H4 (cell line): ENCODE measurements at regions not wholly inside any gene's neighbourhood (a gene's known extent, or its start where the extent isn't known, plus 50 kb on each side); places are given as distances from the start of the nearest gene placed in this dataset.

Experiments used
- DNase-seq: peaks from one replicate; pipeline ENCODE4 v3.0.0-alpha.2; 2015; ENCODE audit warnings: low spot score

GRCh38 chr1:55932402-55932801, 647.0 kb downstream of the PLPP3 start:
- no peak for DNase-seq

GRCh38 chr1:55931081-55931940, 648.1 kb downstream of the PLPP3 start:
- DNase-seq: no peak

- no peak for DNase-seq
These were observed 649.7 kb downstream of the PLPP3 start for GRCh38 chr1:55929652-55930051.

- DNase-seq: no peak
These were observed 650.8 kb downstream of the PLPP3 start for GRCh38 chr1:55928576-55928975.

- no peak for DNase-seq
These were observed 651.6 kb downstream of the PLPP3 start for GRCh38 chr1:55927702-55928290.

GRCh38 chr1:55926906-55927471, 652.4 kb downstream of the PLPP3 start:
- DNase-seq: no peak

GRCh38 chr1:55916907-55917306, 662.5 kb downstream of the PLPP3 start:
- DNase-seq: no peak

- no peak for DNase-seq
These were observed 662.9 kb downstream of the PLPP3 start for GRCh38 chr1:55916481-55916880.

GRCh38 chr1:55913565-55913964, 665.8 kb downstream of the PLPP3 start:
- DNase-seq: no peak

- DNase-seq: no peak
These were observed 666.9 kb downstream of the PLPP3 start for GRCh38 chr1:55912438-55912837.

GRCh38 chr1:55904541-55904940, 674.8 kb downstream of the PLPP3 start:
- DNase-seq: no peak

GRCh38 chr1:55898181-55898580, 681.2 kb downstream of the PLPP3 start:
- peak; percentile 16 for DNase-seq

- DNase-seq: no peak
These were observed 681.0 kb upstream of the USP24 start for GRCh38 chr1:55896210-55896609.

GRCh38 chr1:55894521-55894920, 679.4 kb upstream of the USP24 start:
- no peak for DNase-seq

GRCh38 chr1:55893155-55893554, 678.0 kb upstream of the USP24 start:
- peak; percentile 67 for DNase-seq

GRCh38 chr1:55888685-55889317, 673.6 kb upstream of the USP24 start:
- DNase-seq: no peak

GRCh38 chr1:55886856-55887712, 671.9 kb upstream of the USP24 start:
- no peak for DNase-seq

GRCh38 chr1:55885619-55886018, 670.5 kb upstream of the USP24 start:
- no peak for DNase-seq

GRCh38 chr1:55882931-55883330, 667.8 kb upstream of the USP24 start:
- DNase-seq: no peak

- DNase-seq: no peak
These were observed 664.2 kb upstream of the USP24 start for GRCh38 chr1:55879346-55879745.

- no peak for DNase-seq
These were observed 662.5 kb upstream of the USP24 start for GRCh38 chr1:55877437-55878232.
